B cell (primary cell): ENCODE measurements at regions not wholly inside any gene's neighbourhood (a gene's known extent, or its start where the extent isn't known, plus 50 kb on each side); places are given as distances from the start of the nearest gene placed in this dataset.

Source experiments
- EZH2 ChIP-seq: IDR thresholded peaks from 2 replicates; pipeline ENCODE4 v1.6.1; 2012; ENCODE audit warnings: borderline replicate concordance, low read depth, mild to moderate bottlenecking, moderate library complexity, low read length; ENCODE audit not compliant: insufficient read depth, poor library complexity, severe bottlenecking
- TF ChIP-seq, protein P1 (sequence below): fragments of 200-600 bp; IDR thresholded peaks from one replicate; pipeline ENCODE4 v1.8.0; 2022; ENCODE audit warnings: antibody characterized with exemption, mild to moderate bottlenecking

DNA sequence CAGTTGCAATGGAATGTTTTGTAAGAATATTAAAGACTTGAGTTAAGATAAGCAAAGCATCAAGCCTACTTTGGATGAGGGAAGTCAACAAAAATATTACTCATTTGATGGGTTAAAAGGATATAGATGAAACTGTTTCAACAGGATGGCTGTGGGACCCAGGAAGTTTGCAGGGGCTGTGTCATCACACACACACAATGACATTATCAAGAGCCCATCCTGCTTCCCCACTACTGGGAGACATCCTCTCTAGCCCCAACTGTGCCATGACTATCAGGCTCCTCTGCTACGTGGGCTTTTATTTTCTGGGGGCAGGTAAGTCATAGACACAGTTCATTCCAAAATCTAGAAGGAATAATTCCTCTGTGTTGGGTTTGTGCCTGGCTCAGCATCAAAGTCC, 78.8 kb upstream of the PRSS1 start:
- TF ChIP-seq, protein P1, sequence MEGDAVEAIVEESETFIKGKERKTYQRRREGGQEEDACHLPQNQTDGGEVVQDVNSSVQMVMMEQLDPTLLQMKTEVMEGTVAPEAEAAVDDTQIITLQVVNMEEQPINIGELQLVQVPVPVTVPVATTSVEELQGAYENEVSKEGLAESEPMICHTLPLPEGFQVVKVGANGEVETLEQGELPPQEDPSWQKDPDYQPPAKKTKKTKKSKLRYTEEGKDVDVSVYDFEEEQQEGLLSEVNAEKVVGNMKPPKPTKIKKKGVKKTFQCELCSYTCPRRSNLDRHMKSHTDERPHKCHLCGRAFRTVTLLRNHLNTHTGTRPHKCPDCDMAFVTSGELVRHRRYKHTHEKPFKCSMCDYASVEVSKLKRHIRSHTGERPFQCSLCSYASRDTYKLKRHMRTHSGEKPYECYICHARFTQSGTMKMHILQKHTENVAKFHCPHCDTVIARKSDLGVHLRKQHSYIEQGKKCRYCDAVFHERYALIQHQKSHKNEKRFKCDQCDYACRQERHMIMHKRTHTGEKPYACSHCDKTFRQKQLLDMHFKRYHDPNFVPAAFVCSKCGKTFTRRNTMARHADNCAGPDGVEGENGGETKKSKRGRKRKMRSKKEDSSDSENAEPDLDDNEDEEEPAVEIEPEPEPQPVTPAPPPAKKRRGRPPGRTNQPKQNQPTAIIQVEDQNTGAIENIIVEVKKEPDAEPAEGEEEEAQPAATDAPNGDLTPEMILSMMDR = no peak
- TF ChIP-seq EZH2 = no peak
